22Rv1 (cell line): ENCODE measurements at regions not wholly inside any gene's neighbourhood (a gene's known extent, or its start where the extent isn't known, plus 50 kb on each side); places are given as distances from the start of the nearest gene placed in this dataset.

Experiments used
- H3K27ac ChIP-seq: fragments of 450-650 bp; 2 replicates; pipeline ENCODE4 v1.5.1; 2017
- ZFX ChIP-seq: fragments of 450-650 bp; IDR thresholded peaks from 2 replicates; pipeline ENCODE4 v1.6.1; 2017; ENCODE audit warnings: antibody characterized with exemption, borderline replicate concordance
- TF ChIP-seq, protein P1 (sequence below): fragments of 450-650 bp; IDR thresholded peaks from 2 replicates; pipeline ENCODE4 v1.5.1; 2017; ENCODE audit warnings: mild to moderate bottlenecking

DNA sequence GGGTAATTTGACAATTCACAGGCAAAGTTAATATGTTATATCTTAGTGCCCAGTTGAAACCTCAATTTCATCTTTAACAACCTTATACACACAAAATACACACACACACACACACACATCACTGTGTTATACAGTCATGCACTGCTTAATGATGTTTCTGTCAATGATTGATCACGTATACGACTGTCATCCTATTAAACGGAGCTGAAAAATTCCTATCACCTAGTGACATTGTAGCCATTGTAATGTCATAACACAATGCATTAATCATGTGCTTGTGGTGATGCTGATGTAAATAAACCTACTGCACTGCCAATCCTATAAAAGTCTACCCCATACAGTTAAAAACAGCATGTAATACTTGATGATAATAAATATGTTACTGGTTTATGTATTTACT is 64.8 kb upstream of the HLA-E start:
- no peak for TF ChIP-seq ZFX
- TF ChIP-seq, protein P1, sequence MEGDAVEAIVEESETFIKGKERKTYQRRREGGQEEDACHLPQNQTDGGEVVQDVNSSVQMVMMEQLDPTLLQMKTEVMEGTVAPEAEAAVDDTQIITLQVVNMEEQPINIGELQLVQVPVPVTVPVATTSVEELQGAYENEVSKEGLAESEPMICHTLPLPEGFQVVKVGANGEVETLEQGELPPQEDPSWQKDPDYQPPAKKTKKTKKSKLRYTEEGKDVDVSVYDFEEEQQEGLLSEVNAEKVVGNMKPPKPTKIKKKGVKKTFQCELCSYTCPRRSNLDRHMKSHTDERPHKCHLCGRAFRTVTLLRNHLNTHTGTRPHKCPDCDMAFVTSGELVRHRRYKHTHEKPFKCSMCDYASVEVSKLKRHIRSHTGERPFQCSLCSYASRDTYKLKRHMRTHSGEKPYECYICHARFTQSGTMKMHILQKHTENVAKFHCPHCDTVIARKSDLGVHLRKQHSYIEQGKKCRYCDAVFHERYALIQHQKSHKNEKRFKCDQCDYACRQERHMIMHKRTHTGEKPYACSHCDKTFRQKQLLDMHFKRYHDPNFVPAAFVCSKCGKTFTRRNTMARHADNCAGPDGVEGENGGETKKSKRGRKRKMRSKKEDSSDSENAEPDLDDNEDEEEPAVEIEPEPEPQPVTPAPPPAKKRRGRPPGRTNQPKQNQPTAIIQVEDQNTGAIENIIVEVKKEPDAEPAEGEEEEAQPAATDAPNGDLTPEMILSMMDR, result no peak
- H3K27ac ChIP-seq, result no peak overlapping the region
